ENCODE measurements at regions not wholly inside any gene's neighbourhood (a gene's known extent, or its start where the extent isn't known, plus 50 kb on each side); places are given as distances from the start of the nearest gene placed in this dataset.

DNA sequence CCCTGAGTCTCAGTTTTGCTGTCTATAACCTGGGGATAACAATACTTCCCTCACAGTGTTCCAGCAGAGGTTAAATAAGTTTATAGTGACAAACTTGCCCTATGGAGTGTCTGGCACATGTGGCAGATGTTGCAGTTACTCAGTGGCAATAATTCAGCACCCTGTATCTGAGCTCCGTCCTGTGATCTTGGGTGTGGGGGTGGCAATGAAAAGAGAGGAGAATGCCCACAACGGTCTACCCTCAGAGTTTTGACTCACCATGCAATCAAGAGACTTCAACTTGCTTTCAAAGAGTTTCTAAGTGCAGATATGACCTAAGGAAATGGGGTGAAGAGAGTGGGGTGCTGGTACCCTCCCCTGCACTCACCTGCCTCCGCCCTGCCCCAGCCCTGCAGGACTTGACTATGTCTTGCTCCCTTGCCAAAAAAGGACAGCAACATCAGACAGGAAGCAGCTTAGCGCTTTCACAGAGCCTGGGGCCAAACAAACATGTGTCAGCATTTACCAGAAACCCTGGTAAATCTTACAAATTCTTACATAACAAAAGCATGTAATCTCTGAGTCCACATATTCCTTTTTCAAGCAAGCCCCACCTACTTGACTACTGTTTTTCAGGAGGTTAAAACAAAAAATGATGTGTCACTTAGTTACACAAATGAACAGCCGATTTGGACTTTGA, 185.1 kb upstream of the CAMK1G start:
- DNase-seq (ENCODE audit: extremely low read depth, low read depth): no peak

DNA sequence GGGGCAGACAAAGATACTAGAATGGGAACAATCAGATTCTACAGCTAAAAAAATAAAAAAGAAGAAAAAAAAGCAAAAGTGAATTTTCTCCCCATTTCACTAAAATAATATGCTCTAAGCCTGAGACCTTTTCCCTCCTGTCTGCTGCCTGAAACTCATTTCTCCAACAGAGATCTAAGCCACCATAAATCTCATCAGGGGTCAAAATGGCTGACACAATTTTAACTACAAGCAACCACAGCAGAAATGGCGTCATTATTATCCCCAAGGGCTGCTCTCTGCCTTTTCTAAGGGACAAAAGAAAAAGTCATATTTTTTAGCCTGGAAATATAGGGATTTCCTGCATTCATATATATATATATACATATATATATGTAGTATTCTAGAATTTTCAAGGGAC, 183.7 kb upstream of the CAMK1G start:
- DNase-seq (ENCODE audit: extremely low read depth, low read depth): no peak

DNA sequence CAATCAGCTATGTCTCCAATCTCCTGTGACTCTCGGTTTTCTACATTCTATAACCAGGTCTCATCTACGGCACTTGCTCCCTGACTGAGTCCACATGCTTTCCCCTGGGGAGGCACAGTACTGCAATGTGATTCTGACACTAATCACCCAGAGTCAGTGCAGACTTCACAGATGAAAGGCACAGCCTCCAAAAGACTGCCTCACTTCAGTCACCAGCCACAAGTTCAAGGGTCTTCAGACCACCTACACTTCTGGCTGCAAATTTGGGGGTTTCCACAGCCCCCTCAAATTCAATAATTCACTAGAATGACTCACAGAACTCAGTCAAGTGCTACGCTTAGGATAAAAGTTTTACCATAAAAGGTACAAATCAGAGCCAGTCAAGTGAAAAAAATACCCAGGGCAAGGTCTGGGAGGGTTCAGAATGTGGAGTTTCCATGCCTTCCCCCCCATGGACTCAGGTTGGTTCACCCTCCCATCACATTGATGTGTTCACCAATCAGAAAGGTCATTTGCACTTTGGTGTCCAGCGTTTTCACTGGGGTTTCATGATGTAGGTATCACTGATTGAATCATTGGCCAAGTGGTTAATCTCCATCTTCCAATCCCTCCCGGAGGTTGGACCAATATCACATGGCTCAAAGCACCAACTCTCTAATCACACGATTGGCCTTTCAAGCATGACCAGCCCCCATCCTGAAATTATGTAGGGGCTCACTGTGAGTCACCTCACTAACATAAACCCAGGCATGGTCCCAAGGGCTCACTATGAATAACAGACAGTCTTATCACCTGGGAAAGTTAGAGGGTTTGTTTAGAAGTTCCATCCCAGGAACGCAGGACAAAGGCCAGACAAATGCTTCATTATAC, 182.9 kb upstream of the CAMK1G start:
- DNase-seq (ENCODE audit: extremely low read depth, low read depth): no peak

DNA sequence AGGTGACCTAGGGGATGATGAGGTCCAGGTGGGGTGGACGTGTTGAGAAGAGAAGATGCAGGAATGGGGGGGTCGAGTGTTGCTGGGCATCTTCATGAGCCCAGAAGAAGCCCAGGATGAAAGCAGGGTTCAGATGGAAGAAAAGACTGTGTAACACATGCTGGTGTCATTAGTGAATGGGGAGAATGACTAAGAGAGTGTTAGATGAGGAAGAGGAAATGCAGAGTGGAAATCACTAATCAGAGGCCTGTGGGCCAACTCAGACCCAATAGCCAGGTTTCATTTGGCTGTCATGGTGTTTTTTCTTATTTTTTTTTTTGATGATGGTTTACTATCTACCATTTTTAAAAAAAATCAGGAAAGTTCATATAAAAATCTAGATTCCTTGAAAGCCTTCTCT, 180.8 kb upstream of the CAMK1G start:
- DNase-seq (ENCODE audit: extremely low read depth, low read depth): no peak

DNA sequence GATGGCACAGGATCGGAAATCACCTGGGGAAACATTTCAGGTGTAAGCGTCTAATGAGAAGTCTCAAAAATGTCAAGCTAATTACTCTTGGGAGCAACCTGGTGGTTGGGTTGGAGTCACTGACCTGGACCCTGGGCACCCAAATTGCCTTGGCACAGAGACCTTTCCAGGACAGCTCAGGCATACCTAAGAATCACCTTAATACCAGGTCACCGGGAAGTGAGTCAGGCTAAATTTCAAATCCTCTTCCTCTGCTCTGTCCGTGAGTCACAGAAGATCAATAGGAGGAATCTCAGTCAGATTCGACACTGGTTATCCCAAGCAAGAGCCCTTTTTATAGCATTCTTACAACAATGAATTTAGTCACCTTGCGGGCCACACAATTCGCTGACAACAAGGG, 179.6 kb upstream of the CAMK1G start:
- no peak for DNase-seq (ENCODE audit: extremely low read depth, low read depth)

DNA sequence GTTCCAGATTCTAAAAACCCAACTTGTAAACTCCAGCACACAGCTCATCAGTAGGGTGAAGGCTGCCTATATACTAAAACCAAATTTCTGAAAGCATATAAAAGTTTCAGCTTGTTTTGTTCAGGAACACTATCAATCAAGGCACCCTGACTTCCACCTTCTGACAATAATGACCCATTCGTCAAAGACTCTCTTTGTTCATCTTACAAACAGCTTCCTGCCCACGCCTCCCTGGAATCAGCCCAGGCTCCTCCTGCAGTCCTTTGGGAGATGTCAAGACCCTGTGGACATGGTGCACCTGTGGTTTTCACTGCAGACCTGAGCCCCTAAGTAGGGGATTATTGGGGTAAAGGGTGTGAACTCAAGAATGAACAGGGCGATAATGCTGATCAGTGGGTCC, 178.9 kb upstream of the CAMK1G start:
- DNase-seq (ENCODE audit: extremely low read depth, low read depth): no peak

DNA sequence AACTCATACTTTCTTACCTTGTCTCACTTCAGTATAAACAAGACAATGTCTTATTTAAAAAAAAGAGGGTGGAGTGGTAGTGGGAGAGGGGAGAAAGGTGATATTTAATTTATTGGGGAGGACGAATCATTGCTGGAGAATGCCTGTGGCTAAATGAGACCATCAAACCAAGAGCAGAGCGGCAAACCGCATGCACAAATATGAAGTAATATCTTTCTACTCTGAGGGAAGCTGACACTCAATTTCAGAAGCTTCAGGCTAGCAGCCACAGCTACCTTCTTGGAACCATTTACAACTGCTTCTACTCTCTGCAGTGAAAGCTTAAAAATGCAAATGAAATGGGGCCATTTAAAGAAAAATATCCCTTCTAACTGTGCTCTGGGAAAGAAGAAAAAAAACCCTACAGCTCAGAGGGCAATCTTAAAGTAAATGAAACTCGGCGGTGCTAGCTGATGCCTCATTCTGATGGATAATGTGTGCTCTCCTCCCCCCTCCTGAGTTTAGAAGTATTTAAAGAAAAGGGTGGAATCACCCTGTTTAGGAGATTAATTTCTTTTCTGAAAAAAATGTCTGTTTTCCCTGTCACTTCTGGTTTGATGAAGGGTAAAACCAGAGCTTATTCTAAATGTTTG, 178.2 kb upstream of the CAMK1G start:
- no peak for DNase-seq (ENCODE audit: extremely low read depth, low read depth)

DNA sequence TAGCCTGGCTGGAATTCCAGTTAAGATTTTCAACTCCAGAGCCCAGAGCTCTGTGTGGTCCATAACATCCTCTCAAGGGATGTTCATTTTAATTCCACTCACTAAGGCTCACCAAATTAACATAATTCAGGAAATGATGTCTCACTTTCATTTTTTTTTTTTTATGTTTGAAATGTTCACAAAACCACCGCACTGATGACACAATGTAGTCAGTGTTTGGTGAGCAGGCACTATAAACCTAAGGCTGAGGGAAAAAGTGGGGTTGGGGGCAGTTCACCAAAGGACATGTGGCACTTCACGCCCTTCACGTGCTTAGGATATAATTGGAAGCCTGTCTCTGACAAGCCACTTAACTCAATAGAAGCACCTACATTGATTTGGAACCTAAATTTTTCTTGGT, 177.3 kb upstream of the CAMK1G start:
- no peak for DNase-seq (ENCODE audit: extremely low read depth, low read depth)

DNA sequence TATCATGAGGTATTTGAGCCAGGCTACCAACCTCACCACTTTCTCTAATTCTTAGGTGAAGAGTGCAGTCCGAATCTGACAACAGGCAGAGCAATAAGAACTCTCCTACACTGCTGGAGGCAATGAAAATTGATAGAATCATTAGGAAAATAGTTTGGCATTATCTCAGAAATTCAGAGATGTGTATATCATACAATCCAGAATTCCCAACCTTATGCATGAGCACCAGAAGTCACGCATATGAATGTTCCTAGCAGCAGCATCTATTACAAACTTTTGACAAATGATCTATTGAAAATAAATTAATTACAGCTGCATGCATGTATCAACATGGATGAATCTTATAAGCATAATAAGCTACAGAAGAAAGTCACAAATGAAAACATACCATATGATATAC, 176.9 kb upstream of the CAMK1G start:
- DNase-seq (ENCODE audit: extremely low read depth, low read depth): no peak

DNA sequence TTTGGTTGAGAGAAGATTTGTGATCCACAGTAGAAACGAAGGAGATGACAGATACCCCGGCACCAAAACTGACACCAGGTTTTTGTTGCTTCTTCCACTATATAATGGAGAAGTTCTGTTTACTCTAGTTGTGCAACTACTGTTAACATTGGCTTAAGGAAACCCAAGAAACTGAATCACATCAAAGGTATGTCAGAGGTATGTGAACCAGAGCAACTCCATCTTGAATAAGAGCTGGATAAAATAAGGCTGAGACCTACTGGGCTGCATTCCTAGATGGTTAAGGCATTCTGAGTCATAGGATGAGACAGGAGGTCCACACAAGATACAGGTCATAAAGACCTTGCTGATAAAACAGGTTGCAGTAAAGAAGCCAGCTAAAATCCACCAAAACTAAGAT, 173.7 kb upstream of the CAMK1G start:
- DNase-seq (ENCODE audit: extremely low read depth, low read depth): no peak

DNA sequence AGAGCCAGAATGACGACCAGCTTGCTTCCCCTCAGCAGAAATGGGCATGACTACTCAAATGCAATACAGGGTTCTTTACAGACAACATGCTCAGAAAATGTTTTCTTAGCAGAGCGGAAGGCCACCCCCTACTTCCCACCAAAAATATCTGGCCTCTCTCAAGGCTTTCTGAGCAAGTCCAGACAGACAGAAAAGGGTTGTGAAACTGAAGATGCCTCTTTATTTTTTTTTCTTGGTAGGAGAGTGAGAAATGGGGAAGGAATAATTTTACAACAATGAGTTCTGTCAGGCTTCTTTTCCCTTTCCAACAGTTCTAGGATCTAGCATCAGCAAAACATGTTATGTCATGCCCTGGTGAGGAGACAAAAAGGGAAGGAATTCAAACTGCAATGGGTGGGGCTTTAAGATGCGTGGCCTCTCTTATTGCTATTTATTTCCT, 172.0 kb upstream of the CAMK1G start:
- no peak for DNase-seq (ENCODE audit: extremely low read depth, low read depth)

DNA sequence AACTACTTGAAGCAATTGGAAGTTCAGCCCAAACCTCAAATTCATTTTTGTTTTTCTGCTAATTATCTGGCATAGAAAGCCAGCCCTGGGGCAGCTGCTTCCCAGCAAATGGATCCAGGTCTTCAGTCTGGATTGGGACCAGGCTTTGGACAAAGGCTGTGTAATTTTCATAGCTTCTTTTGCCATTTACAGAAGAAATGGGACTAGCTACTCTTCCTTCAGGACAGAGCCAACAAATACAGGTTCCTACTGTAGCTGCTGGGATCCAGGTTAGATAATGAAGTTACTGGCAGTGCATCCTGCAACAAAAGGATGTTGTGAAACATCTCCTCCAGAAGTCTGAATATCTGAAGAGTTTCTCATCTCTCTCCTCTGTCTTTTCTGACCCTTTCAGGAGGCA, 171.5 kb upstream of the CAMK1G start:
- DNase-seq (ENCODE audit: extremely low read depth, low read depth): no peak

DNA sequence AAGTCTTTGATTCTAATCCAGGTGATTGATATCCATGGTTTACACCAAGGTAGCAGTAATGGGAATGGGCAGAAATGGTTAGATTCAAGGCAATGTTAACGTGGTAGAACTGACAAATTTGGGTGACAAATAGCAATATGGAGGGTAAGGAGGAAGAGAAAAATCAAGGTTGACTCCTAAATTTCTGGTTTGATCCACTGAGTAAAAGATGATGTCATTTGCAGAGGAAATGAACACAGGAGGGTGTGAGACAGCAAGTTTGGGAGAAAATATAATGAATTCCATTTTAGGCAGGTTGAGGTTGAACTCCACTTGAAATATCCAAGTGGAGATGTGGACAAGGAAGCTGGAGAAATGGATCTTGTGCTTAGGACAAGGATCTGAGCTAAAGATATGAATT, 170.9 kb upstream of the CAMK1G start:
- no peak for DNase-seq (ENCODE audit: extremely low read depth, low read depth)

DNA sequence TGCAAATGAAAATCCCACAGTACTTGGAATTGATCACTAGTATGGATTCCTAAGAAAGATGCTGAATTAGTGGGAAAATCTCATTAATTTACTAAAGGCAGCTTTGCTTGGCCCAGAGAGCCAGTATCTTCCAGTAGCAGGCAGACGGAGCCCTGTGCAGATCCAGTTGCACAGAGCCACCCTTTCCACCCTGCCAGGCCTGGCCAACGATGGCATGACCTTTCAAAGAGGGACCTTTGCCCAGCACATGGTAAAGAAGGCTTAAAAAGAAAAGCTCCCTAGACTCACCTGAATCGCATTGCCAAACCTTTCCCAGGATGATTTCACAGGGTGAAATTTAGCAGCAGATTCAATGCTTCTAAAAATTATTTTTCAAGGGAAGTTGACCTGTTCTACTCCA, 170.5 kb upstream of the CAMK1G start:
- no peak for DNase-seq (ENCODE audit: extremely low read depth, low read depth)

DNA sequence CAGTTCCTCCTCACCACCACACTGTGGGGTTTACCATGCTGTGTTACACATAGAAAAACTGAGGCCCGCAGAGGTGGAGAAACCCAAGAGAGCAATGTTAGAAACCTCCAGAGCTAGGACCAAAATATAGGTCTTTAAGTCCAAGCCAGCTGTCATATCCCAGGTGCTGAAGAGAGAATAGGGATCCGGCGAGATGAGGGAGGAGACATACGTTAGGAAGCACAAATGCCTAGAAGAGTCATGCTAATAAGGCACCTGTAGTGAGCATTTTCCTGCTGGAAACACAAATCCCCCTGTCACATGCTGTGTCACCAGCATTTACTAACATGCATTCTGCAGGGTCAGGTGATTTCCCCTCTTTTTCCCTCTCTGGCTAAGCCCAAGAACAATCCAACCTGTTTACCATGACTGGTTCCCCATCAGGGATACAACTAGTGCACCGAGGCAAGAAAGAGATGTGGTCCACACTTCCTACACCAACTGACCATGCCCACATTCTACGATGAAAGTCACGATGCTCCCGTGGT, 168.6 kb upstream of the CAMK1G start:
- no peak for DNase-seq (ENCODE audit: extremely low read depth, low read depth)

DNA sequence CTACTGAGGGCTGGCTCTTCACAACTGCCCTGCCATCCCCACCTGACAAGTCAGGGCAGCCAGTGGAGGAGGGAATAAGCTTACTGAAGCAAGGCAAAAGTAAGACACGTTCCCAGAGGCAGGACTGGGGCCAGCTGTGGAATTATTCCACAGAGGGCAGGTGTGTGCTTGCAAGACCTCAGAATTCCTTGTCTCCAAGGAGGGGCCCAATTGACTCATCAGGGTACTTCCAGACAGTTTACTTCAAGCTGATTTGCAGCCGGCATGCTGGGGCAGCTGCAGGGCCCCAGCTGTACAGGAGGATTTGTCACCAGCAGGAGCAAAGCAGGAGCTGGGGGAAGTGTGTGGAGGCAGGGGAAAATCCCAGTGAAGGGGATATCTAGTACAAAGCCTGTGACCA, 167.5 kb upstream of the CAMK1G start:
- DNase-seq (ENCODE audit: extremely low read depth, low read depth): no peak

DNA sequence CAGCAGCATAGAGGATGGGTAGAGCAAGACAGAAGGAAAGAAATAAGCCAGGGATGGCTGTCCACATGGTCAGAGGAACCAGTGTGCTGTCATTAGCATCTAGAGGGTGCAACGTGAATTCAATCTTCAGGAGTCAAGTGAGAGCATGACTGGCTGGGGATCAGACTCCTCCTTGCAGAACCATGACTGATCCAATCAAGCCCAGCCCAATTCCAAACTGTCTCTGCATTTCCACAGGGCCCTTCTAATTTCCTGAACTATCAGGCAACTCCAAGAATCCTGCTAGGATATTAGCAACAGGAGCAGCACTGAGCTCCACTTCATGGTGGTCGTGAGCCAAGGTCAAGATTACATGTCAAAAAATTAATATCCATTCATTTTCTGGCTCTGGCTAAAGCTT, 166.8 kb upstream of the CAMK1G start:
- no peak for DNase-seq (ENCODE audit: extremely low read depth, low read depth)

DNA sequence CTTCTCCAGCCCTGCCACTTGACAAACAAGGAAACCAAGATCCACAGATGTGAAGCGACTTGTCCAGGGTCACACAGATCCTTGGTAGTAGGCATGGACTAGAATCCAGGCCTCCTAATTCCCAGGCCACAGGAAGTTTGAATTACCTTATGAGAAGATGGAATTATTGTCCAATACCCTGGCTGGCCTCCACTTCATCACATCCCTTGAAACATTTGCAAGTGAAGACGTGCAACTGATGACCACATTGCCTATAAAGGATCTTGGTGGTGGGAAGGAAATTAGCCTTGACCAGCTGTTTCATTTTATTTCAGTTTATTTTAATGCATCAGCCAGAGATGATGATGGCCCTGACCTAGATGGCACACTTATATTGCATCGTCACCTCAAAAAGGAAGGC, 165.8 kb upstream of the CAMK1G start:
- DNase-seq (ENCODE audit: extremely low read depth, low read depth): no peak

DNA sequence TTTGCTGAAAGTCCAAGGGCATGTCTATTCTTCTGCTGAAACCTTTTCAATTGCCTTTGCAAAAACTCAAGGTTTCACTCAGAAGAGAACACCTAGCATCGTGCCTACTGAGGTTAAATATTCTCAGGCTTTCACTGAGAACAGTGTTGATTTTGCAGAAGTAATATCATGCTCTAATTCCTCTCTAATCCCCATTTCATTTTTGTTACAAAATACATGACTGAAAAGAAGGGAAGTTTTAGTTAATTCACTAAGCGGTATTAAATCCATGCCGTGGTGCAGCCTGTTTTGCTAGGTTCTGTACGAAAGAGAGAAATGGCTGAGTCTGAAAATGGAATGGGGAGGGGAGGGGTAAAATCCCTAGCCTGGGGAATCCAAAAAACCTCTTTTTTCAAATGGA, 163.2 kb upstream of the CAMK1G start:
- DNase-seq (ENCODE audit: extremely low read depth, low read depth): no peak

DNA sequence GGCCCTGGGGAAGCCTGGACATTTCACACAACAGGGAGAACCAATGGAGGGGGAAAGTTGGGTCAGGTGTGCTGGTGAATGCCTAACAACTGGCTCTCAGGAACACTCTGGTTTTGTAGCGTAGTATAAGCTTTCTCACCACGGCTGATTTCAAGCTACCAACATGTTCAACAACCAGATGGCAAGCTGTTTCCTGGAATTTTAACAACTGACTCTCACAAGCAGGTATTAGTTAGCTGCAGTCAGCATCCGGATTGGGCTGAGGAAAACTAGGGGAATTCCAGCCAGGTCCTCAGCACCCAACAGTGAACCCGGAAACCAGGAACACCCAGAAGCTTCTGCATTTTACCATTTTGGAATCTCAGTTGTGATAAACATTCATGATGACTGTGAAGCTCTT, 162.3 kb upstream of the CAMK1G start:
- DNase-seq (ENCODE audit: extremely low read depth, low read depth): no peak

DNA sequence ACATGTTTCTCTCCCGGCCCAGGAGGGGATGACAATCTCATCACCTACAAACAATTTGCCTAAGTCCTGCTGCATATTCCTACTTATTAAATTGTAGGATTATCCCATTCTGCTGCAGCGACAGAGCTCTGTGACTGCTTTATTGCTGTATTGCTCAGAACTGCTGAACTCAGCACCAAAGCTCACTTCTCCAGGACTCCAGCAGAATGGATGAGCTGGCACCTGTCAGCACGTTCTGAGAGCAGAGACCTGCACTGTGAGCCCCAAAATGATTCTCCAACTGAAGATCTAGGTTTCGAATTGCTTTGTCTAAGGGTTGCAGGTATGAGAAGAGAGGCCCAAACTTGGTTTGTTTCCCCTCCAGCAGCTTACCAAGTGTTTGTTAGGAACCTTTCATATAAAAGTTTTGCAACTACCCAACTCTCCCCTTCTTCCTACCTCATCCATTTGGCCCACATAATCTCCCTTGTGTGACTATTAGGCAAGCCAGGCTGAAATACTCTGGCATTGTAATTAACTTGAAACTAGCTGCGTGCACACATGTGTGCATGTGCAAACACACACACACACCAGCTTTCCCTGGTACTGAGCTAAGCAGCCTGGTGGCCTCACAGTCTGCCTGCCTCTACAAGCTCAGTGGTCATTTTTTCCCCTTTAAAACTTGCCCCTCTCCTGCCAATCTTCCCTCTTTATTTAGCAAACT, 161.4 kb upstream of the CAMK1G start:
- no peak for DNase-seq (ENCODE audit: extremely low read depth, low read depth)
